Panc1 (cell line): ENCODE measurements at regions not wholly inside any gene's neighbourhood (a gene's known extent, or its start where the extent isn't known, plus 50 kb on each side); places are given as distances from the start of the nearest gene placed in this dataset.

Source experiments
- CTCF ChIP-seq: fragments of 450-650 bp; IDR thresholded peaks from 2 replicates; pipeline ENCODE4 v1.5.1; 2017; ENCODE audit warnings: mild to moderate bottlenecking
- POLR2AphosphoS5 ChIP-seq: IDR thresholded peaks from 2 replicates; pipeline ENCODE4 v1.6.1; 2012; ENCODE audit warnings: mild to moderate bottlenecking, low read depth, low read length, moderate library complexity
- REST ChIP-seq, 2 experiments: IDR thresholded peaks; 2 replicates each; pipeline ENCODE4 v1.6.1; 2011 to 2012; ENCODE audit warnings: low read depth in 2 of 2, control low read depth in 1 of 2, low read length in 1 of 2, mild to moderate bottlenecking in 1 of 2, moderate library complexity in 1 of 2; ENCODE audit not compliant: insufficient read depth in 1 of 2
- SIN3A ChIP-seq: IDR thresholded peaks from 2 replicates; pipeline ENCODE4 v1.6.1; 2012; ENCODE audit warnings: low read depth, mild to moderate bottlenecking, low read length, moderate library complexity, borderline replicate concordance; ENCODE audit not compliant: insufficient read depth

- TF ChIP-seq CTCF (no peak), POLR2AphosphoS5 (no peak), SIN3A (no peak), REST (IDR thresholded peaks at IDR 0.05; ENCODE audit: insufficient read depth in 1 of 2, low read depth in 2 of 2, low read length in 1 of 2) (no peak)
Measured at GRCh38 chr10:117736655-117737054, 194.1 kb downstream of the EMX2 start.
